HK-2 (cell line): ENCODE measurements at regions not wholly inside any gene's neighbourhood (a gene's known extent, or its start where the extent isn't known, plus 50 kb on each side); places are given as distances from the start of the nearest gene placed in this dataset.
A peak's percentile ranks its signal among the peaks of the same experiment; 100 is the strongest.
"Not testable (repeated sequence)": the region's sequence is repeated elsewhere in the genome, so short reads cannot be mapped to it uniquely, and the experiment has no call there.

ENCODE experiments used
- DNase-seq: peaks from one replicate; pipeline ENCODE4 v3.0.0-alpha.2; 2018; ENCODE audit not compliant: unreplicated experiment

- DNase-seq = peak; percentile 73
Observed at GRCh38 chr3:191963182-191963581, 502.2 kb downstream of the PYDC2 start.

- DNase-seq = no peak
Observed at GRCh38 chr3:191966556-191966955, 505.6 kb downstream of the PYDC2 start.

DNA sequence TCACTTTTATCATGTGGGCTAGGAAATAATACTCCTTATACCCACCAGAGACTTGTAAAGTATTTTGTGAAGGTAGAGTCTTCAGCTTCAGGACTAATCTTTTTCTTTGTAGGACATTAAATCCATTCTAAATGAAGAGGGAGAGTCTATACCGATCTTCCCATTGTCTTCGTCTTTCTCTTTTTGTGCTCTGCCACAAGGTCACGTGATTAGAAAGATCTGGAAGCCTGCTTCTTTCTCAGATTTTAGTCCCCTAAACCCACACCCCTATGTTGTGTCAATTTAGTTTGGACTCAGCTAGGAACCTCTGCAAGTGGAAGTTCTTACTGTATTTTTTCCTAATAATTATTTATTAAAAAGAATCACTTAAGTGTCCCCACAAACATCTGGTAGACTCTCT is 507.3 kb downstream of the PYDC2 start:
- DNase-seq = no peak

- no peak for DNase-seq
Observed at GRCh38 chr3:191972714-191973398, 511.9 kb downstream of the PYDC2 start.

GRCh38 chr3:191973820-191974219 is 512.9 kb downstream of the PYDC2 start:
- no peak for DNase-seq

- DNase-seq = no peak
Observed at GRCh38 chr3:191975936-191976335, 515.0 kb downstream of the PYDC2 start.

GRCh38 chr3:191980443-191980842 is 519.5 kb downstream of the PYDC2 start:
- no peak for DNase-seq

- no peak for DNase-seq
Observed at GRCh38 chr3:191982481-191982880, 521.5 kb downstream of the PYDC2 start.

DNA sequence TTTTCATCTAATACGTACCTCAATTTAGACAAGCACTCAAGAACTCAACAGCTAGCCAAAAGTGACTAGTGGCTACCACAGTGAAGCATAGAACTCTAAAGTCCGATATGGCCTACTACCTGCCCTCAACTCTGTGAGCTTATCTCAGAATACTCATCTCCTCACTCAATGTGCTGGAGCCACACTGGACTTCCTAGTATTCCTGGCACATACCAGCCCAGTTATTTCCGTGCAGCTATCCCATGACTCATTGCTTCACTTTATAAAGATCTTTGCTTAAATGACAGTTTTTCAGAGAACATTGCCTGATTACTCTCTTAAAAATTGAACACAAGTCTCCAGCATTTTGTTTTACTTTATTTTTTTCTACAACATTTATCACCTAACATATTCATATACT is 524.7 kb downstream of the PYDC2 start:
- DNase-seq = no peak

GRCh38 chr3:191987831-191988350 is 526.9 kb downstream of the PYDC2 start:
- DNase-seq = no peak

GRCh38 chr3:191993952-191994351 is 533.0 kb downstream of the PYDC2 start:
- DNase-seq = not testable (repeated sequence)

GRCh38 chr3:191997093-191997492 is 536.1 kb downstream of the PYDC2 start:
- no peak for DNase-seq

- no peak for DNase-seq
Observed at GRCh38 chr3:191997579-191998268, 536.8 kb downstream of the PYDC2 start.

- DNase-seq = no peak
Observed at GRCh38 chr3:192001218-192001617, 540.3 kb downstream of the PYDC2 start.

DNA sequence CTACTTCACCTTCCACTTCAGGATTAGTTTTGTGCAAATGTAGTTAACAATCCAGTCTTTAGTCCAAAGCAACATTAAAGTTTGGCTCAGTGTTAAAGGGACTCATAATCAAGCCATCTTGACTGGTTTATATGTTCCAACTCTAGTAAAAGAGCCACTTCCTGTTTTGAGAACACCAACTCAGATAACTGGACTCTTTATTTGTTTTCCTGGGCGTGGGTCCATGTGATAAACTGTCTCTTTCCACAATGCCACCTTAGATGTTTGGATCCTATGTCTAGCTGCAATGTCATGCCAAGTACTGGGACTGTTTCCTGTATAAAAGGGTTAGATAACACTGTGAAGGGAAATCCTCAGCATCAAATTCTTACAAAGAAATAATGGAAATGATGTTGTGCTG is 545.0 kb downstream of the PYDC2 start:
- DNase-seq = no peak

DNA sequence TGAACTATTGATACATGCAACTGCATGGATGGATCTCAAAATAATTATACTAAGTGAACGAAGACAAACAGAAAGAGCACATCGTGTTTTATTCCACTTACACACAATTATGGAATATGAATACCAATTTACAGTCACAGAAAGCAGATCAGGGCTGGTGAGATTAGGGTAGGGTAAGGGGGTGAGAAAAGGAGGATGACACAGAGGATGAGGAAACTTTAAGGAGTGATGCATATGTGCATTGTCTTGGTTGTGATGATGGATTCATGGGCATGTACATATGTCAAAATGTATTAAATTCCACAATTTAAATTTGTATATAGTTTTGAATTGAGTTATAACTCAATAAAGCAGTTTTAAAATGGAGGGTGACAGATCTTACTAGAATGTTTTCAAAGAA is 548.9 kb downstream of the PYDC2 start:
- DNase-seq = no peak

GRCh38 chr3:192010490-192010889 is 549.5 kb downstream of the PYDC2 start:
- no peak for DNase-seq

GRCh38 chr3:192011137-192011536 is 550.2 kb downstream of the PYDC2 start:
- DNase-seq = no peak

DNA sequence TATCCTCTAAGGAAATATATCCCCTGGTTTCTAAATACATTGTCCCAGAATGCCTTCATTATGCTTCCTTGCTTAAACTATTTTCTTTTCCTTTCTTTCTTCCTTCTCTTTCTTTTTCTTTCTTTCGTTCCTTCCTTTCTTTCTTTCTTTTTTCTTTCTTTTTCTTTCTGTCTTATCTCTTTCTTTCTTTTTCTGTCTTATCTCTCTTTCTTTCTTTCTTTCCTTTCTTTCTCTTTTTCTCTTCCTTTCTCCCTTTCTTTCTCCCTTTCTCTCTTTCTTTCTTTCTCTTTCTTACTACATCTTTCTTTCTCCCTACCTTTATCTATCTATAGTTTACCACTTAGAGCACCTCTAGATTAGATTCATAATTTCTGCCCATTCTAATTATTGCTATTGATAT is 552.1 kb downstream of the PYDC2 start:
- no peak for DNase-seq

GRCh38 chr3:192022412-192022811 is 561.4 kb downstream of the PYDC2 start:
- no peak for DNase-seq

- no peak for DNase-seq
Observed at GRCh38 chr3:192024751-192025150, 563.8 kb downstream of the PYDC2 start.

GRCh38 chr3:192026661-192027060 is 565.7 kb downstream of the PYDC2 start:
- no peak for DNase-seq

DNA sequence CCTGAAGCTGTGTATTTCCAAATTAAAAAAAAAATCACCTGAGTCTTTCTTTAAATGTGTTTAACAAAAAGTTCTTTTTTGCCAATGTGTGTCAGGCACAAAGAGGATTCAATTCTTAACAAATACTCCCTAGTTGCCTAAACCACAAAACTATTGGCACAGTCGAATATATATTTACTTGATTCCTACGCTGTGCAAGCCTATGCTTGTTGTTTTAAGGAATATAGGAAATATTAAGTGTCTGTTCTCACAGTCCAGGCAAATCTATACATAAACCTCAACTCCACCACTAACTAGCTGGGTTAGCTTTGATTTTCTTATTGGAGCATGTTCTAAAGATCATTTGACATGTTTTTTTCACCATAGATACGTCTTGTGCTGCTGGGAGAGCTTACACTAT is 571.0 kb downstream of the PYDC2 start:
- no peak for DNase-seq
